Fibroblast of skin of right biceps (primary cell): ENCODE measurements at regions not wholly inside any gene's neighbourhood (a gene's known extent, or its start where the extent isn't known, plus 50 kb on each side); places are given as distances from the start of the nearest gene placed in this dataset.

Source experiments
- DNase-seq: peaks from one replicate; pipeline ENCODE4 v3.0.0-alpha.2; 2013

GRCh38 chr20:39163993-39164392 lies 201.8 kb downstream of the DHX35 start:
- no peak for DNase-seq

- no peak for DNase-seq
Measured at GRCh38 chr20:39161900-39162299, 199.8 kb downstream of the DHX35 start.

- DNase-seq = no peak
Measured at GRCh38 chr20:39155971-39156370, 193.8 kb downstream of the DHX35 start.

GRCh38 chr20:39152742-39153141 lies 190.6 kb downstream of the DHX35 start:
- DNase-seq = no peak

DNA sequence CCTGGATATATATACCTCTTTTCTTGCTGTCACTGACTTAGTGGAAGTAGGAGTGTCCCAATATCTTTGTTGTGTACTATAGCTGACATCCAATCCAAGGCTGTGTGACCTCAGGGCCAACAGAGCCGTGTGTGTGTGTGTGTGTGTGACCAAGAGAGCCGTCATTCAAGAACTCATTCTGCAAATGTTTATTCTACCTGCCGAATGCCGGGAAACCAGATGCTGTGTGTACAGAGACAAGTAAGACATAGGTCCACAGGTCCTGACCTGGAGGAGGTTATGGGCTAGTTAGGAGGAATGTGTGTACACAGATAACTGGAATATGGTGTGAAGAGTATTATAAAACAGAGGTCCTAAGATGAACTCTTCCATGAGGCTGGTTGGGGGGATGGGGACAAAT lies 190.0 kb downstream of the DHX35 start:
- DNase-seq = no peak

GRCh38 chr20:39150501-39150900 lies 188.4 kb downstream of the DHX35 start:
- no peak for DNase-seq

- no peak for DNase-seq
Measured at GRCh38 chr20:39146394-39146793, 184.2 kb downstream of the DHX35 start.

DNA sequence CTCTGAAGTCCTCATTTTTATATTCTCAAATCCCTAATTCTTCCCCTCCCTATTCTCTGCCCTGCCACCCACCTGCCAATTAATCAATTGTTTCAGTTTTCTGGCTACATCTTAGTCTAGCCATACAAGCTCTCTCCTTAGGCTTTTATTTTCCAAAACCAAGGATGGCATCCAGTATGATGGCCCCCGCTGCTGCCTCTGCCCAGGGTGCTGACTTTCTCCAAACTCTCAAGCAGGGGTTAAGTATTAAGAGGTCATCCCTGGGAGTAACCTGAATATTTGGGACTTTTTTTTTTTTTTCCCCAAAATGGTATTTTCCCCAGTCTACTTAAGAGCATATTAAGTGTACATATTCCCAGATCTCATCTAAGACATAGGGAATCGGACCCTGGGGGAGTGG lies 183.8 kb downstream of the DHX35 start:
- no peak for DNase-seq

DNA sequence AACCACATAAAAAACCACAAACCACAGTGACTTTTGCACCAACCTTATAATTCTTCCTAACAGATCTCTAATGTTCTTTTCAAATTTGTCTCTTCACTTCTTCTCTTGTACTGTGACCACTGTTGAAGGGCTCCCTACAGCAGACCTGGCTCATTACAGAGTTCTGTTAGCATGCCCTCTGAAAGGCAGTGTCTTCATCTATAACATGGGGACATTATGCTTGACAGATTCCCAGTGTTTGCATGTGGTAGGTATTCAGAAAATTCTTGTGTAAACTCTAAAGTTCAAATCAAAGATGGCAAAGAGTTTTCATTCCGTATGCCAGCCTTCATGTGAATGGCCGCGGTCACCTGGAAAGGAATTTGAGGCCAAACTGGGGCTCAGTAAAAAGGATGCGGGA lies 182.6 kb downstream of the DHX35 start:
- no peak for DNase-seq

- DNase-seq = no peak
Measured at GRCh38 chr20:39142407-39143096, 180.4 kb downstream of the DHX35 start.

DNA sequence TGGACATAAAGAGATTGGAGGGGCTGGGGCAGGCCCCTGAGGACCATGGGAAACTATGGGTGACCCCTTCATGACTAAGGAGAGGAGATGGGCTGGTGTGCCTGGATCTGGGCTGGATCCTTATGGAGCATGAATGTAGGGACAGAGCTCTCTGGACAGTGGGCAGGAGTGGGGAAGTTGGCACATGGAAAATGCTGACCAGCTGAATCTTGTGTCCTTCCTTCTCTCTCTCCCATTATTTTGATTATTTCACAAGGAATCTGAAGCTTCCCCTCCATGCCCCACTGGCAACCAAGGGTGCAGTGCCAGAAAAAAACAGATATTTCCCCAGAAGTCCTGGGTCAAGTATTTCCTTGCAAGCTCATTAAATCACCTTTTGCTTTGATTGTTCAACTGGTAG lies 175.2 kb downstream of the DHX35 start:
- no peak for DNase-seq

DNA sequence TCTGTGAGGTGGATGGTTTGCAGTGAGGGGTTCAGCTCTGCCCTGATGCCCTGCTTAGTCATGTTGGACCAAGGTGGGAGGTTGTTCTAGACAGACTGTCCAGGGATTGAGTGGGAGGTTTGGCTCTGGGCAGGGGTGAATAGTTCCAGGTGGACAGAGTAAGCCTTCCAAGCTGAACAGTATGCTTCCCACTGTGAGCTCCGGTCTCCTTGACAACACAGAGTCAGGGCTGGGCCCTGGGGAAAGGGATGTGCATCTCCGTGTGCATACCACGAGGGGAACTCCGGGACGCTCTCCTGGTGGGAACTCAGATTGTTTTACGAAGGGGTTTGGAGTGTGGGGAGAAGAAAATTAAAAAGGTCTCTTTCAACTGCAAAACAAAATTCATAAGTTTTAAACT lies 174.7 kb downstream of the DHX35 start:
- no peak for DNase-seq

DNA sequence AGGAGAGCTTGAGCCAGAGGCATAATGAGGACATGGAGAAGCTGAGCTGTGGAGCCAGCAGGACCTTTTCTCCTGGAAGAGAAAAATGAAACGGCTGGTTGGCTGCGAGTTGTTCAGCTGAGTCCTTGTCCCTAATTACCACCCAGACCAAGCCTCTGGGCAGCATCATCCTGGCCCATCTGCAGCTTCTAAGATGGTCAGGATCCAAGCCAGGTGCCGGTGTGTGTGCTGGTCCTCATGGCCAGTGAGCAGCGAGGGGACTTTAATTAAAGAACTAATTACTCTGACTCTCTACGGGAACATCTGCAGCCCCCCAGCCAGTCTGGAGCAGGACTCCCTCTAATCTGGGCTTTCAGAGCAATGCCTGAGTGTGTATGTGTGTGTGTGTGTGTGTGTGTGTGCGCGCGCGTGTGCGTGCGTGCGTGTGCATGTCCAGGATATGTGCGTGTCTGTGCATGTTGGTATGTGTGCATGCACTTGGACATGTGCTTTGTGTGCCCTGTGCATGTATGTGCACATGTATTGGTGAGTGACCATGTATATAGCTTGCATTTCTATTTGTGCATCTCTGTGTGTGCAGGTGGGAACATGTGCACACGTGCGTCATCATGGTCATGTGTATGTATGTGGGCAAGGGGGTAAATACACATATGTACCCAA lies 173.9 kb downstream of the DHX35 start:
- DNase-seq = no peak

DNA sequence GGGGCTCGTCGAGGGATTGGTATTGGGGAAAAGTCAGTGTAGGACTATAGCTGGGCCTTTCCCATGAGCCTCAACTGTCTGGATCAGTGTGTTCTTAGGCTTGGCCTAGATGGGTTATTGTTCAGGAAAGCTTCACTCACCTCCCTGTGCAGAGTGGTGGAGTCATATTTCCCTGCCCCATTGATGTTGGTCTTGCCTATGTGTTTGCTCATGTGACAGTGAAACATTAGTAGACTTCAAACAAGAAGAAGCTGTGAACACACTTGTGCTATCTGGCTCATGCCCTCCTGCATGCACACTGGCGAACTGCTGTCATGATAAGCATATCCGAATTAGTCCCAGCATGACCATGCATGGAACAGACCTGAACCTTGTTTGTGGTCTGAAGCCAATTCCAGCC lies 171.1 kb downstream of the DHX35 start:
- DNase-seq = no peak

DNA sequence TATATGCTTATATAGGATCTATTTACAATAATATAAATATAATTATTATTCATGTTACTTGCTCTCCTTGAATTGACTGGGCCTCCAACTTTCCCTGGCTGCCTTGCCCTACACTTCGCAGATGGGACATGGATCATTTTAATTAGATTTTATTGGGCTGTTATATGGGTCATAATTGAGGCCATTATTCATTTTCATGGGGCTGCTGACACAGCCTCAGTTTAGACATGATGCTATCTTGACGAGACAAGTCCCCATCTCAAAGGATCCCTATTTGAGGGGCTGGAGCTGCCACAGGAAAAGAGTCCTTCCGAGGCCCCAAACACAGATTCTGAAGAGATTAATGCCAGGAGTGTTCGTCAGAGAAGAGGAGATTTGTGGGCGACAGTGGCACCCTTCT lies 170.4 kb downstream of the DHX35 start:
- DNase-seq = no peak

DNA sequence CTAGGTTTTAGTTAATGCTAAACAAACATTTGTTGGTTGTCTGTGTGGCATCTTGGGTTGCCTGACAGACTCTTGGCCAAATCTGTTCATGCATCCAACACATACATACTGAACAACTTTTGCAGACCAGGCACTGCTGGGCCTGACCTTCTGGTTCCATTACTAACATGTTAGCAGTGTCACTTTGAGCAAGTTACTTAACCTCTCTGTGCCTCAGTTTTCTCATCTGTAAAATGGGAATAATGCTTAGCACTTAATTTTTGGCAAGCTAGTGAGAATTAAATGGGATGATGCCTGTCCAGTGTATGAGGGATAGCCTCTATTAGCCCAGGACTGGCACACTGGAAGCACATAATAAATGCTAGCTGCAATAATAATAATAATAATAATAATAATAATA lies 169.9 kb downstream of the DHX35 start:
- no peak for DNase-seq

GRCh38 chr20:39130627-39131026 lies 168.5 kb downstream of the DHX35 start:
- DNase-seq = no peak

- DNase-seq = no peak
Measured at GRCh38 chr20:39129523-39129922, 167.4 kb downstream of the DHX35 start.

GRCh38 chr20:39124064-39124463 lies 161.9 kb downstream of the DHX35 start:
- DNase-seq = no peak

DNA sequence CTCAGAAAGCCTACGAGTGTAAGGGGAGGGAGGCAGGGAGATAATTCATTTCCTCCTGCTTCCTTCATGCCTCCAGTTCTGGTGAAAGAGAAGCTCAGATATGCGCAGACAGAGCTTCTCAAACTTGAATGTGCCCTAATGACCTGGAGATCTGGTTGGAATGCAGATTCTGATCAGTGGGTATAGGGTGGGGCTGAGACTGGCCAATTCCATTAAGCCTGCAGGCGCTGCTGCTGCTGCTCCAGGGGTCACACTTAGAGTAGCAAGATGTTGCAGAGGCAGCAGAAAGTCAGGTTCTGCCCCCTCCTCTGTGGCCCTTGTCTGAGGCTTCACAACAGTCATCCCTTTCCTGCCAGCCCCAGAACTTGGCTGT lies 161.0 kb downstream of the DHX35 start:
- no peak for DNase-seq

- DNase-seq = peak; percentile 56
Measured at GRCh38 chr20:39117491-39117890, 155.3 kb downstream of the DHX35 start.

- no peak for DNase-seq
Measured at GRCh38 chr20:39116020-39116419, 153.9 kb downstream of the DHX35 start.

GRCh38 chr20:39112178-39112743 lies 150.1 kb downstream of the DHX35 start:
- peak; percentile 30 for DNase-seq

DNA sequence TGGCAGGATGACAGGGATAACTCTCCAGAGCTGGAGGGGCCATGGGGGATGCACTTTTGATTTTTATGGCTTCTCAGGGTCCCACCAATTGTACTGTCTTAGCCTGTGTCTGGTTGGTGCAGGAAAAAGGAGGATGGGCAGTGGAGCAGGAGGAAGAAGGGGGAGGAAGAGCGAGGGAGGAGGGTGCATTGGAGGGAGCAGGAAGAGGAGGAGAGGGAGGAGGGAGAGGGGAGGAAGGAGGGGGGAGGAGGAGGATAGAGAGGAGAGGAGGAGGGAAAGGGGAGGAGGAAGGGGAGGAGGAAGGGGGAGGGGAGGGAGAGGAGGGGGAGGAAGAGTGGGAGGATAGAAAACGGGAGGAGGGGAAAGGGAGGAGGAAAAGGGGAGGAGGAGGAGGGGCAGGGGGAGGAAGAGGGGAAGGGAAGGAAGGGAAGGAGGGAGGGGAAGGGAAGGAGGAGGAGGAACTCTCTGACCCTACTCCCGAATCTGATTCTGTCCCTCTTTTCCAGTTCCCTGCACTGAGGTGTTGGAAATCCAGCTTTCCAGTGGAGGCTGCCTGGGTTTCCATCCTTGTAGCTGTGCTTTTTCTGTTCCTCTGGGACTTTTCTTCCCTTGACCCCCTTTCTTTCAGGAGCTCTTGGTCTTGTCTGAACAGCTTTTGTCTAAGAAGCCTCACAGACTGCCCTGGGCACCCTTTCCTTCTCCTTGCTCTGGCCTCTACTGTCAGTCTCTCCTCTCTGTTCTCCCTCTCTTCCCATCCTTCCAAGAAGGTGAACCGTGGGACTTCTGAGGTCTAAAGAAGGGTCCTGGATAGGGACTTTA lies 149.4 kb downstream of the DHX35 start:
- no peak for DNase-seq
